ENCODE measurements at regions not wholly inside any gene's neighbourhood (a gene's known extent, or its start where the extent isn't known, plus 50 kb on each side); places are given as distances from the start of the nearest gene placed in this dataset.

- no peaks in the 10 kb centered on the region for H3K27me3 Mint-ChIP-seq
- POLR2A ChIA-PET, result no interaction called here
- TF ChIP-seq CTCF (IDR thresholded peaks at IDR 0.05), result no peak
- no peaks in the 10 kb centered on the region for H3K9me3 Mint-ChIP-seq
- H3K36me3 Mint-ChIP-seq (ENCODE audit: low read depth), result no peaks in the 10 kb centered on the region
- no peaks in the 10 kb centered on the region for H3K4me1 Mint-ChIP-seq
- intact Hi-C loops (cut with micrococcal nuclease), result no loop called here
- H3K4me3 Mint-ChIP-seq, result no peak overlapping the region
- no peak for DNase-seq
- H3K27ac Mint-ChIP-seq, result no peak overlapping the region
- CTCF ChIA-PET, result no interaction called here
- no peak for ATAC-seq (ENCODE audit: low read depth)
These were observed 1217.2 kb upstream of the GJE1 start for GRCh38 chr6:140915551-140915950.

- intact Hi-C loops (cut with micrococcal nuclease), result no loop called here
- ATAC-seq (ENCODE audit: low read depth) (no peak), DNase-seq (no peak)
- ChIA-PET CTCF (no interaction called here), POLR2A (no interaction called here)
- Mint-ChIP-seq H3K27me3 (no peaks in the 10 kb centered on the region), H3K4me1 (no peaks in the 10 kb centered on the region), H3K9me3 (no peaks in the 10 kb centered on the region), H3K27ac (no peak overlapping the region), H3K4me3 (no peak overlapping the region), H3K36me3 (ENCODE audit: low read depth) (no peaks in the 10 kb centered on the region)
- TF ChIP-seq CTCF (IDR thresholded peaks at IDR 0.05), result no peak
These were observed 1217.6 kb upstream of the GJE1 start for GRCh38 chr6:140915103-140915502.

- CTCF ChIA-PET, result no interaction called here
- TF ChIP-seq CTCF (IDR thresholded peaks at IDR 0.05), result no peak
- Mint-ChIP-seq H3K27me3 (no peaks in the 10 kb centered on the region), H3K27ac (no peak overlapping the region), H3K9me3 (no peaks in the 10 kb centered on the region), H3K36me3 (ENCODE audit: low read depth) (no peaks in the 10 kb centered on the region), H3K4me1 (no peaks in the 10 kb centered on the region), H3K4me3 (no peak overlapping the region)
- POLR2A ChIA-PET, result no interaction called here
- ATAC-seq (ENCODE audit: low read depth) (no peak), DNase-seq (no peak)
- intact Hi-C loops (cut with micrococcal nuclease), result no loop called here
These were observed 1220.0 kb upstream of the GJE1 start for GRCh38 chr6:140912686-140913085.

- intact Hi-C loops (cut with micrococcal nuclease), result no loop called here
- no peak overlapping the region for H3K27ac Mint-ChIP-seq
- H3K27me3 Mint-ChIP-seq, result no peaks in the 10 kb centered on the region
- no peak for TF ChIP-seq CTCF (IDR thresholded peaks at IDR 0.05)
- POLR2A ChIA-PET, result no interaction called here
- H3K9me3 Mint-ChIP-seq, result no peaks in the 10 kb centered on the region
- ATAC-seq (ENCODE audit: low read depth), result no peak
- CTCF ChIA-PET, result no interaction called here
- no peak overlapping the region for H3K4me3 Mint-ChIP-seq
- H3K4me1 Mint-ChIP-seq, result no peaks in the 10 kb centered on the region
- DNase-seq, result no peak
- H3K36me3 Mint-ChIP-seq (ENCODE audit: low read depth), result no peaks in the 10 kb centered on the region
These were observed 1223.1 kb upstream of the GJE1 start for GRCh38 chr6:140909625-140910024.

GRCh38 chr6:140909156-140909555, 1223.6 kb upstream of the GJE1 start:
- Mint-ChIP-seq H3K4me3 (no peak overlapping the region), H3K36me3 (ENCODE audit: low read depth) (no peaks in the 10 kb centered on the region), H3K27ac (no peak overlapping the region), H3K4me1 (no peaks in the 10 kb centered on the region), H3K27me3 (no peaks in the 10 kb centered on the region), H3K9me3 (no peaks in the 10 kb centered on the region)
- DNase-seq (no peak), ATAC-seq (ENCODE audit: low read depth) (no peak)
- no peak for TF ChIP-seq CTCF (IDR thresholded peaks at IDR 0.05)
- POLR2A ChIA-PET, result no interaction called here
- intact Hi-C loops (cut with micrococcal nuclease), result no loop called here
- CTCF ChIA-PET, result no interaction called here
